Nephron progenitor cell (in vitro differentiated cells): ENCODE measurements at regions not wholly inside any gene's neighbourhood (a gene's known extent, or its start where the extent isn't known, plus 50 kb on each side); places are given as distances from the start of the nearest gene placed in this dataset.

ENCODE experiments used
- DNase-seq: peaks from one replicate; pipeline ENCODE4 v3.0.0; 2021
- H3K27ac Mint-ChIP-seq: 2 replicates; pipeline ENCODE4 v1.8.0; 2021; ENCODE audit warnings: mild to moderate bottlenecking, moderate library complexity, mixed read lengths
- H3K27me3 Mint-ChIP-seq: 2 replicates; pipeline ENCODE4 v1.8.0; 2021; ENCODE audit warnings: mild to moderate bottlenecking, low read depth, mixed read lengths; ENCODE audit not compliant: poor library complexity
- H3K36me3 Mint-ChIP-seq: 2 replicates; pipeline ENCODE4 v1.8.0; 2021; ENCODE audit warnings: low read depth, mixed read lengths
- H3K4me1 Mint-ChIP-seq: 2 replicates; pipeline ENCODE4 v1.8.0; 2021; ENCODE audit warnings: mixed read lengths
- H3K4me3 Mint-ChIP-seq: 2 replicates; pipeline ENCODE4 v1.8.0; 2021; ENCODE audit warnings: mild to moderate bottlenecking, moderate library complexity, mixed read lengths
- H3K9me3 Mint-ChIP-seq: 2 replicates; pipeline ENCODE4 v1.8.0; 2021; ENCODE audit warnings: mild to moderate bottlenecking, moderate library complexity, mixed read lengths
- CTCF ChIP-seq: fragments of 200-600 bp; sonication (generic); IDR thresholded peaks from 2 replicates; pipeline ENCODE4 v1.5.0; 2021; ENCODE audit warnings: antibody characterized with exemption

- no peak for TF ChIP-seq CTCF
- H3K27me3 Mint-ChIP-seq: no peaks in the 10 kb centered on the region
- no peak overlapping the region for H3K4me3 Mint-ChIP-seq
- DNase-seq: no peak
- no peaks in the 10 kb centered on the region for H3K9me3 Mint-ChIP-seq
- no peak overlapping the region for H3K27ac Mint-ChIP-seq
- no peaks in the 10 kb centered on the region for H3K36me3 Mint-ChIP-seq
- H3K4me1 Mint-ChIP-seq: peaks cover 20% of the 10 kb centered on the region
Measured at GRCh38 chr7:152553671-152554317, 118.0 kb upstream of the KMT2C start.

- Mint-ChIP-seq H3K27me3 (no peaks in the 10 kb centered on the region), H3K9me3 (peaks cover 7% of the 10 kb centered on the region), H3K27ac (peak overlapping the region; percentile 49), H3K4me3 (no peak overlapping the region), H3K4me1 (peaks cover 15% of the 10 kb centered on the region), H3K36me3 (no peaks in the 10 kb centered on the region)
- no peak for DNase-seq
- no peak for TF ChIP-seq CTCF
Measured at GRCh38 chr7:152551304-152552036, 115.7 kb upstream of the KMT2C start.

- H3K27me3 Mint-ChIP-seq: peaks cover 26% of the 10 kb centered on the region
- peaks cover 26% of the 10 kb centered on the region for H3K9me3 Mint-ChIP-seq
- H3K27ac Mint-ChIP-seq: no peak overlapping the region
- DNase-seq: no peak
- peaks cover 4% of the 10 kb centered on the region for H3K36me3 Mint-ChIP-seq
- TF ChIP-seq CTCF: no peak
- peaks cover 17% of the 10 kb centered on the region for H3K4me1 Mint-ChIP-seq
- no peak overlapping the region for H3K4me3 Mint-ChIP-seq
Measured at GRCh38 chr7:152544971-152545619, 109.3 kb upstream of the KMT2C start.

- Mint-ChIP-seq H3K9me3 (peaks cover 26% of the 10 kb centered on the region), H3K27me3 (peaks cover 26% of the 10 kb centered on the region), H3K36me3 (peaks cover 4% of the 10 kb centered on the region), H3K27ac (no peak overlapping the region), H3K4me1 (peaks cover 17% of the 10 kb centered on the region), H3K4me3 (no peak overlapping the region)
- DNase-seq: no peak
- no peak for TF ChIP-seq CTCF
Measured at GRCh38 chr7:152544481-152544927, 108.7 kb upstream of the KMT2C start.

- Mint-ChIP-seq H3K36me3 (peaks cover 4% of the 10 kb centered on the region), H3K4me1 (peaks cover 17% of the 10 kb centered on the region), H3K27ac (no peak overlapping the region), H3K27me3 (peaks cover 26% of the 10 kb centered on the region), H3K9me3 (peaks cover 26% of the 10 kb centered on the region), H3K4me3 (no peak overlapping the region)
- DNase-seq: no peak
- no peak for TF ChIP-seq CTCF
Measured at GRCh38 chr7:152543799-152544198, 108.0 kb upstream of the KMT2C start.
